ENCODE measurements at regions not wholly inside any gene's neighbourhood (a gene's known extent, or its start where the extent isn't known, plus 50 kb on each side); places are given as distances from the start of the nearest gene placed in this dataset.
A peak's percentile ranks its signal among the peaks of the same experiment; 100 is the strongest.

DNA sequence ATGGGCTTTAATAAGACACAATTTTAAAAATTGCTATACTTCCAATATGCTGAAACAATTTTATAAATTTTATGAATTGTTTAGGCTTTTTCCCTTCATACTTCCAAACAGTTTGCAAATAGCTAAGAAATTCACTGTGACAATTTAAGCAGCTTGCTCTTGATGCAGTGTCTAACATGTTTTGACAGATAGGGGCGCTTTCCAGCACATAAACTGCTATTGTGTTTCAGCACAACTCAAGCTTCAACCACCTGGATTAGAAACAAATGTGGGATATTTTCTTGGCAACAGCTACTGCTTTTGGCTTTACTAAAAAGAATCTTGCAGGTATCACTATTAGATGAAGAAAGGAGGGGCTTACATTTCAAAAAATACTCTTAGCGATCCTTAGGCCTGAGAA is 565.8 kb upstream of the DPPA4 start:
- no peak for DNase-seq (ENCODE audit: low spot score)

DNA sequence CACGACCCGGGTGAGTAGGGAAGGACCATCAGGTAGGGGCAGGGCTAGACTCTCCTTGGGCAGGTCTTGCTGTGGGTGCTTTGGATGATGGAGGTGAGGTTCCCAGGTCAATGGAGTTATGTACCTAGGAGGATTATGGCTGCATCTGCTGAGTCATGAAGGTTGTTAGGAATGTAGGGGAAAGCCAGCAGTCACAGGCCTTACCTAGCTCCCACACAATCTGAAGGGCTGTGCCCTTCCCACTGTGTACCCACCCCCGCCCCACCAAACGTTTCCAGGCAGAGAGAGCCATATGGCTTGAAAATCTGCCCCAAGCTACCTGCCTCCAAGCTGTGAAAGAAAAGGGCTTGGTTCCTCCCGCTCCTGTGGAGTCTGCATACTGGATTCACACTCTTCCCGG is 573.4 kb upstream of the DPPA4 start:
- DNase-seq (ENCODE audit: low spot score) = no peak

DNA sequence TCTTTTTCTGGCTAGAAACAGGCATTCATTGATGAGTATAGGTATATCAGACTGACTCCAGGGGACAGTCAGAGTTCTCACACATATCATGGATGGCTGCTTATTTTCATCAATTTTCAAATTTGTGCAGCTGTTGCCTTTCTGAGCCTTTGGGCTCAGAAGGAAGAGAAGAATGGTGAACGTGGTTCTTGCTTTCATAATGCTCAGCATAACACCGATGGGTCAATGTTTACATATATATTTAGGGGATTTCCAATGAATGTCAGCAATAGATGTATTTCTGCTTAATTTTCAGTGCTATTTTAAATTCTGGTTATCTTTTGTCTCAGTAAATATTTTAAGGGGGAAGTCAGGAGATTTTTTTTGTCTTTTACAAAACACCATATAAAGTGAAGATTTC is 581.4 kb upstream of the DPPA4 start:
- DNase-seq (ENCODE audit: low spot score) = no peak

DNA sequence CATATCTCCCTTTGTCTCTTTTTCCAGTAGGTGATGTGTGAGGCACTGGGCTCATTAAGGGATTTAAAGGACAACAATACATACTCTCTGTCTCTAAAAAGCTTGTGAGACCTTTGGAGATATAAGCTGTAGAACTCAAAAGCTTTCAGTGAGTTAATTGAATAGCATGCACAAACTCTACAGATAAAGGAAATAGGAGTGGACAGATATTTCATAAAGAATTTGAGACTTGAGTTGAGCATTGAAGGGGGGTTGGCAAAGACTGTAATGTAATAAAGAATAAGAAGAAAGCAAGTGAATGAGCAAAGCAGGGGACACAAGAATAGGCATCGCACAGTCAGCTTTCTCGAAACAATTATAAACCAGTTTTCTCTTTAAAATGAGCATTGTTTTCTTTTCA is 583.4 kb upstream of the DPPA4 start:
- no peak for DNase-seq (ENCODE audit: low spot score)

DNA sequence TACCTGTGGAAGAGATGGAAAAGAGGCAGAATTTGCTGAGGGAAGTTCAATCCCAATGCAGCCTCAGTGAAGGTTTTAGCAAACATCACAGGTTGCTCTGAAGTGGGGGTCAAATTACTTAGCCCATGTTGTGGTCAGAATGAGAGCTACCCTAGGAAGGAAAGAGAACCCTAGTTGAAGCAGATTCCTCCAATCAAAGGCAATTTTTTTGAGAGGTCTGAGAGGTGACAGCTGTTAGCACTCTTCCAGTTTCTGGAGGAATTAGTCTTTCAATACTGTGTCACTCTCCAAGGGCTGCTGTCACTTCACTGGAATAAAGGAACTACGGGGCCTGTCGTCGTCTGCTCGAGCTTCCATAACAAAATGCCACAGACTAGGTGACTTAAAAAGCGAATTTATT is 584.2 kb upstream of the DPPA4 start:
- no peak for DNase-seq (ENCODE audit: low spot score)

DNA sequence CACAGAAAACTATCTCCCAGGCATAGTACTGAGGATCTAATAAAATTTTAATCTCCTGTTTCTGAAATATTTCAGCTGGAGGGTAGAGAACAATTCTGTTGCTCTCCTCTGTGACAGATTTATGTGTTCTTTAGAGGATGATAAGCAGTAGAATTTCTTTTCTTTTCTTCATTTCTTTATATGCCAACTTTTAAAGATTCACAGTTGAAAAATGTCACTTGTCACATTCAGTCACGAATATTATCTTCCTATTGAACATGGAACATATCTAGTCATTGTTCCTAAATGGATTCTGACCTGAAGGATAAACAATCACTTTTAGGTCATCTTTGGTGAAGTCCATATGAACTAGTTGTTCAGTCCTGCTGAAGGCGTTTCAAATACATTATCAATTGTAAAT is 585.5 kb upstream of the DPPA4 start:
- DNase-seq (ENCODE audit: low spot score) = no peak

DNA sequence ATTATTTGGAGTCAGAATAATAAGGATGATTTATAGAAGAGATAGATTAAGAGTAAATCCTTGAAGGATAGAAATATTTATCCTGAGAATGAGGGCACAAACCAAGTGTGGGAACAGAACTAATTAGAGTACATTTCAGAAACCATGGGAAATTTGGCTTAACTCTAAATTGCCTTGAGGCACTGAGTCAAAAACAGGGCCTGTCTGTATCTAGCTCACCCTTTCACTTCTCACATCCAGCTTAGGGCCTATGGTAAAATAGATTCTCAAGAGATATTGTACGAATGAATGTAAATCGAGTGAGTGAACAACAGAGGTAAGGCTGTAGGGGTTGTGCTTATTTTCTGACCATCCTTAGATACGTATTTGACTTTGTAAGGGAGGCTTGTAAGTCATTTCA is 586.1 kb upstream of the DPPA4 start:
- DNase-seq (ENCODE audit: low spot score) = peak; percentile 19

DNA sequence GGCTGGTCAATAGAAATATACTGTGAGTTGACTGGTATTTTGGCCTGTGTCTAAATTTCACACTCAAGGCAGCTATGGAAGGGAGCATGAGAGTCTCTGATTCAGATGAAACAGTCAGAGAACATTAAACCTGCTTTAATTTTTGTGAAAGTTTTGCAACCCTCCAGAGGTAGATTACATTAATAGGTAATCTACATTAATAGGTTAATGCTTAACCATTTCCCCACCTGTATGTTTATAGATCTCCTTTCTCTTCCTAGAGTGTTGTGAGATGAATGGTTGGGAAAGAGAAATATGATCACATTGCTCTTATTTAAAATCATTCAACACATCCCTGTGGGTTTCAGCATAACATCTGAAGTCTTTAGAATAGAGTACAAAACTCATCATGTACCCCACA is 586.9 kb upstream of the DPPA4 start:
- no peak for DNase-seq (ENCODE audit: low spot score)

DNA sequence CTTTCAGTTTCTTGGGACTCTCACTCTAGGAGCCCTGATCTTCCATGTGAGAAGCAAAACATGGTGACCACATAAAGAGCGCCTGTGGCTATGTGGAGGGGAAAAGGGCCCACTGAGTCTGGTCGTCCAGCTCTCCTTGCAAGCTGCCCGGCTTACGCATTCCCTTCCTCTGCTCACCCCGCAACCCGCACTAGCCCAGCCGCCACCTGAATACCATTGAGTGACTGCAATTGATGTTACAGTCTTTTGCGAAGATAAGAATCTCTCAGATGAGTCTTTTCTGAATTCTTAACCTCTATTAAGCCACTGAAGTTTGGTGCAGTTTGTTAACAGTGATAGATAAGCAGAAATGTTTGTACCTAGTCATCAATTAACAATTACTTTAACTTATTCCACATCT is 589.0 kb upstream of the DPPA4 start:
- DNase-seq (ENCODE audit: low spot score) = no peak

DNA sequence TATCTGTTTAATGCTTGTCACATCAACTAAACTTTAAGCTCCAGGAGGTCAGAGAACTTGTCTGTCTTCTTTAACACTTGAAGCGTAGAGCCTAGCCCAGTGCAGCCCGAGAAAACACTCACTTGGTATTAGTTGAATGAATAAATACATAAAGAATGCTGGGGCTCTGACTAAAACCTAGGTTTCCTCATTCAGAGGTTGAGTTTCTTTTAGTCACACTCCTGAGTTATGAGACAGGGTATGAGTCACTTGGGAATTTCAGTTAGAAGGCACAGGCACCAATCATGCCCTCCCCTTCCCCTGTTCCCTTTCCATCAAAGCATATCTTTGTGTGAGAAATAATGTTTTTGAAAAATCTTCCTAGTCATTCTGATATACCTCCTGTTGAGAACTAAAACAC is 589.8 kb upstream of the DPPA4 start:
- DNase-seq (ENCODE audit: low spot score) = peak; percentile 96

DNA sequence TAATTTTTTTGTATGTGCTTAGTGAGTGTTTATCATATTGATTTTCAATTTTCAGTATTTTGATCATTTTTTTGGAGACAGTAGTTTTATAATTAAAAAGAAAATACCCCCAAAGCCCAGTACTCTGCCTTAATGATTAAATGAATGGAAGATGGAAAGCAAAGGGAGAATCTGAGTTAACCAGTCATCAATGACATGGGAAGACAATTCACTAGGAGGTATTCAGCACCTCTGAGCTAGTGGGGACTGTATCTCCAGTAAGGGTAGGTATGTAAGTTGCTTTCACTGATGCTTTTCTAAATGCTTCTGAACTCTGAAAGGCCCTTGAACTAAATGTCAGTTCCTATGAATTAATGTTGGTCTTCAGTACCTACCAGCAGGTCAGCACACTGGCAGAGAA is 590.4 kb upstream of the DPPA4 start:
- no peak for DNase-seq (ENCODE audit: low spot score)

DNA sequence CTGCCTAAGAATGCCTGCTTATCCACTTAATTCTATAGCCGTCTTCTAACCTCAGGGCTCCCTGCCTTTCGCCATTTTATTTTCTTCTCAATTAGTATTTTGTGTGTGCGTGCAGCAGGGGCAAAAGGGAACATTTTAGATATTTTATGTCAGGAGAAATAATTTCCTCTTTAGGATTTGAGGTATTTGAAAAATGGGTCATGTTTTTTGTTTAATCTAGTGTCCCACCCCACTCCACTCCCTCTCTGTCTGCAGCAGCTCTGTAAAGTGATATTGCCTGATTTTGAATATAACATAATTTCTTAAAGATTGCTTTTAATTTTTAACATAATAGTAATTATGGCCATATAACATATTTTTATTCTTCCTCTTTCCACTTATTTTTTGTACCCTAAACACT is 593.2 kb upstream of the DPPA4 start:
- DNase-seq (ENCODE audit: low spot score) = no peak

DNA sequence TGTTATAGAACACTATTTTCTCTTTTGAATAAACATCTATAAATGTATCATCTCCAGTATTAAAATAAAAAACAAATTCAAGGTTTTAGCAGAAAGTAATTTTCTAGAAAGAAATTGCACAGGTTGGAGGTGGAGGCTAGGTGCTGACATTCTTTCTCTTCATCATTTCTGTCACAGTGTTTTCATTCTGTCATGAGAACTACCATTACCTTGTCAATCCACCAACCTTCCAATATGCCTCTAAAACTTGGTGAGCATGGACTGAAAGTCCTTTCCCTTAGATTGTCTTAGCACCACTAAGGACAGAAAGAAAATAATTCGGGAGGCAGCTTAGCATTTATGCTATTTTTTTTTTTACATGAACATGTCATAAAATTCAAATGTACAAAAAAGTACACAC is 596.2 kb upstream of the DPPA4 start:
- DNase-seq (ENCODE audit: low spot score) = no peak

DNA sequence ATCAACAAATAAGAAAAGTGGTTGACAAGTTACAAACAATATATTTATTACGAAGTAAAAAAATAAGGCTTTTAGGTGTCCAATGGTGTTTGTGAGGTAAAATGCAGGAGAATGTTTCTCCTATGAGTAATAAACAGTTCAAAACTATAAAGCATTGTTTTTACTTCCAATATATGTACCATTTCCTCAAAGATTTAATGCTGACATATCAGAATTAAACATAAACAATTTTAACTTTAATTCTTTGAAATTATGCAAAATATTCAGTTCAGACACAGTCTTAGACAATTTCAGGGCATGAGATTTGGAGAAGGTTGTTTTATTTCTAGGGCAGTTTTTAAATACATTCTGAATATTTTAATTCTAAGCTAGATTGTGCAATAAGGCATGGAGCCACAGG is 602.5 kb upstream of the DPPA4 start:
- no peak for DNase-seq (ENCODE audit: low spot score)

DNA sequence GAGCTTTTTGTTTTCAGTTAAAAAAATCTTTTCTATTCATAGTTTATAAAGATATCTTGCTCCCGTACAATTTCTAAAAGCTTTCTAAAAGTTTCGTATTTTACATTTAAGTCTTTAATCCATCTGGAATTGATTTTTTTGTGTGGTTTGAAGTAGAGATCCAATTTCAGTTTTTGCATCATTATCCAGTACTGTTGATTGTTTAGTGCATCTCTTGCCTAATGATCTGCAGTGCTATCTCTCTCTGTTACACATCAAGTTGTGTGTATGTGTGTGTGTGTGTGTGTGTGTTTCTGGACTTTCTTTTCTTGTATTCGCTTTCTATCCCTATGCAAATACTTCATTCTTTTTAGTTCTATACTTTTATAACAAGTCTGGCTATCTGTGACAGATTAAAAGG is 605.8 kb upstream of the DPPA4 start:
- no peak for DNase-seq (ENCODE audit: low spot score)

DNA sequence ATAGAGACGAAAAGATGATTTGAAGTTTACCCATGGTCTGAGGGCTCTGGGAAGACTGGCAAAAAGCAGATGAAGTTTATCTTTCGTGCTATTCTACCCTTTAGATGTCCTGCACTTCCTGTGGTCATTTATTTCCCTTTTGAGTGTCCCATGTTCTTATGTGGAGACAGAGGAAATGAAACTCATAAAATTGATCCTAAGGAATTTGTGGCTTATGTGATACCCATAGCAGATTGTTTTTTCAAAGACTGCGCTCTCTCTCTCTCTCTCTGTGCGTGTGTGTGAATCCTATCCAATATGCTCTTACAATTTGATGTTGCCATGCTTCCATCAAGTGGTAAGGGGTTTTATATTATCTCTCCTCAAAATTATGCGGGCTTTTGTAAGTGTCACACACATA is 607.5 kb upstream of the DPPA4 start:
- DNase-seq (ENCODE audit: low spot score) = no peak

DNA sequence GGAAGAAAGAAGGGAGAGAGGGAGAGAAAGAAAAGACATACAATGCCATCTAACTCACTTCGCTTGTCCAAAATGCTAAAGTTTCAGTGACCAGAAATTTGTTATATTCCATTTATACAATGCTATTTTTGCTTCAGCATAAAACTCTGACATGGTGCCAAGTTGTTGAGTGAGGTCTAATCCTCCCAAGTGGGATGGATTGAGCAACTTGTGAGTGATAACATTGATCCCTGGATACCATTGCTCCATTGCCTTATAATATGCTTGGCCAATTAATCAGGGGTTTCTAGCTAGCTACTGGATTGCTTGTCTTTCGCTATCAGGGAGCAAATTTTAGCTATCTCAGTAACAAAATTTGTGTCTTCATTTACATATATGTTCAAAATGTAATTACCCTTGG is 615.6 kb upstream of the DPPA4 start:
- DNase-seq (ENCODE audit: low spot score) = no peak

DNA sequence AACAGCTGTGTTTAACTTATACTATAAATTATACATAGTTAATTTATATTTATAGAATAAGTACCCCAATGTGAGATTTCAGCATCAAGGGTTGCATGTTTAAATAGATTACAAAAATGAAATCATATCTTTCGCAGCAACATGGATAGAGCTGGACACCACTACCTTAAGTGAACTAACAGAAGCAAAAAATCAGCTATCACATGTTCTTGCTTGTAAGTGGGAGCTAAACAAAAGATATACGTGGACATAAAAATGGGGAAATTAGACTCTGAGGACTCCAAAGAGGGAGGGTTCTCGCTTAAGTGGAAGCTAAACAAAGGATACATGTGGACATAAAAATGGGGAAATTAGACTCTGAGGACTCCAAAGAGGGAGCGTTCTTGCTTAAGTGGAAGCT is 626.5 kb upstream of the DPPA4 start:
- DNase-seq (ENCODE audit: low spot score) = no peak

DNA sequence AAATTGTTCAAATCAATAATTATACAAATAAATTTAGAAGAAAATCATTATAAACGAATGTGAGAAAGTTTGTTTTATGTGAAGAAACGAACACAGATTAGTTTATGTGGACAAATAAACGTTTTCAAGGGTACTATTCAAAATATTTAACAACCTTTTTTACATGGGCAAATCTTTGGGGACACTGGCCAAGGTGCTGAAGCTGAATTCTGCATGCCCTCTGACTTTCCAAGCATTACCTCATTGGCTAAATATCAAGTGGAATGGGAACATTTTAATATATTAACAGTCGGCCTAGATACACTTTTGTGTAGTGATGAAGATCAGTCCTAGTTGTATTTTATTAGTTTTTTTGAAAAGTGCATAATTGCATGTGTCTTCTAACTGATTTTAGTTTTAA is 636.4 kb upstream of the DPPA4 start:
- DNase-seq (ENCODE audit: low spot score) = no peak

DNA sequence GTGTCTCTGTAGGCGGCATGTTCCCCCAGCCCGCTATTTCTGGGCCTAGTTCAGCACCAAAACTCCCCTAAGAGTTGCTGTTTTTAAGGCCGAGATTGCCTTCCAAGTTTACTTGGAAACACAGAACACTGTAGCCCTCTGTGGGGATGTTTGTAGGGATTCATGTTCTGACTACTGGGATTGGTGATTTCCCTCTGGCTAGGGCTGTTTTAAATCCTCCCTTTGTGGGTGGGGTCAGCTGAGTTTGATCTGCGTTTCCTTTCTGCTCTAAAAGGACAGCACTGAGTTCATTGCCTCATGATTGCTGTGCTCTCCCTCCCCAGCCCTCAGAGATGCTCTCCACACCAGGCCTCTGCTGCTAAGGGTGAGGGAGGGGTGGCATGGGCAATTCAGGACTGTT is 640.6 kb upstream of the DPPA4 start:
- DNase-seq (ENCODE audit: low spot score) = no peak

DNA sequence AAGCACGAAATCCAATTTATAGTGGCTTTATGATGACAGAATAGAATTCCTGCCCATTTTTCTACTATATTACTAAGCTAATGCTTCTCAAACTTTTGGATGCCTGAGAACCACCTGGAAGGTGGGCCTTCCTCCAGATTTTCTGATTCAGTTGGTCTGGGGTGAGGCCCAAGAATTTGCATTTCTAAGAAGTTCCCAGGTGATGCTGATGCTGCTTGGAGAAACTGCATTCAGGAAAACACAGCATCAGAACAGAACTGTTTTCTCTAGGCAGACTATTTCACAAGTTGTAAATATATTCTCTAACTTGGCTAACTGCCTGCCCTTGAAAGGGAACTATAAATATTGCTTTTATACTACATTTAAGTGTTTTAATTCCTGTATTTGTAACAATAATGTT is 644.9 kb upstream of the DPPA4 start:
- DNase-seq (ENCODE audit: low spot score) = no peak

DNA sequence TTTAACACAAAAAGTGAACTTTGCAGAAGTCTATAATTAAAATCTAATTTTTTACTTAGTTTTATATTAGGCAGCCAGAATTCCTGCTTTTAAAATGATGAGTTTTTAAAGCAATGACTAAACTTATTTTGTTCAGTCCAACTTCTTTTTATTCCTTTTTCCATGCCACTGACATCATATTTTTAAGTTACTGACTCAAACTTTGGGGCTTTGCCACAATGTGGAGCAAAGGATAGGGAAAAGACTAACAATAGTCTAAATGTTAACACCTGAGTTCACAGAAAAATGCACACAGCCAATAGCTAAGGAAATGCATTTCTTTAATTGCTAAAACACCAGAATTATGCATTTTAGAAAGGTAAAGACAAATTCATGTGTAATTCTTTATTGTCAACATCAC is 647.6 kb upstream of the DPPA4 start:
- no peak for DNase-seq (ENCODE audit: low spot score)

DNA sequence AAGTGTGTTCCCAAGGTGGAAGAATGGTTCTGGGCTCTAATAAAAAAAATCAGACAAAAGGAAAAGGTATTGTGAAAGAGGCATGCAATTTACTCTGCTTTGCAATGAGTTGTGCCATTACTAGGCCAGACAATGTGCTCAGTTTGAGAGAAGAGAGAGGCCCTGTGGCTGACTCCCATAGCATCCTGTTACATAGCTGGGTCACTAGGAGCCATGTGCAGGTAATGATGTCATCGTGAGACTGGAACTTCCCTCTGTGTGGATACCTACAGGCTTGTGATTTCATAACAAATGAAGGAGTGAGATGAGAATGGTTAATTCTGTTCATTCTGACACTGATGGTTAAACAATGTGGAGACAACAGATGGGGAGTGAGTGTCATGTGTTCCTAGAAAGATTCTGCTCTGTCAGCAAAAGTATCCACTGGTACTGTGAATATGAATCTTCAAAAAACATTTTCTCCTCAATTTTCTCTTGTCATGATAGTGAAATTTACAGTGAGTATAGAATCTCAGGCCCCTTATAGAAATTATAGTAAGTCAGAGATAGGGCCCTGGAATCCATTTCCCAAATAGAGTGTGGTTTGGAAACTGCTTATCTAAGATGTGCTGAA is 648.7 kb upstream of the DPPA4 start:
- no peak for DNase-seq (ENCODE audit: low spot score)

DNA sequence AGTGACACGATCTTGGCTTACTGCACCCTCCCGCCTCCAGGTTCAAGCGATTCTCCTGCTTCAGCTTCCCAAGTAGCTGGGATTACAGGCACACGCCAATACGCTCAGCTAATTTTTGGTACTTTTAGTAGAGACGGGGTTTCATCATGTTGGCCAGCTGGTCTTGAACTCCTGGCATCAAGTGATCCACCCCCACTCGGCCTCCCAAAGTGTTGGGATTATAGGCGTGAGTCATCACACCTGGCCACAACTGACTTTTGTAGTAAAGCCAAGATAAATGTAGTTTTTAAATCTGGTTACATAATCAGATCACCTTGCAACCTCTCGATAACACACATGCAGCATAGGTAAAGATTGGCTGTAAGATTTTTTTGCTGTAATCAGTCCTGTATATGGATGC is 657.5 kb upstream of the DPPA4 start:
- no peak for DNase-seq (ENCODE audit: low spot score)

DNA sequence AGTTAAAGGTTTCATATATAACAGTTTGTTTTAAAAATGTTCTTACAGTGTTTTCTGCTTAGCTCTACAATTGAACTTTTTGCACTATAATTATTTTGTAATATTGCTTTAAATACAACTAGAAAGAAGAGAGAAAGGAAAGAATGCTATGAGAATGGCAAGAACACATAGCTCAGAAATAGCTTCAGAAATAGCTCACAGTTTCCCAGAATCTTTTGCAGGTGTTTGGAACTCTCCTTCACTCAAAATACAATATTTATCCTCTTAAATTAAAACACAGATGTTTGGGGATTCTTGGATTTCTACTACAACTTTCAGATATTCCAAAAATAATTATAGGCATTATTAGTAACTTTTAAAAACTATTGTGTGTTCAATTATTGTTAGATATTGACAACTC is 658.0 kb upstream of the DPPA4 start:
- DNase-seq (ENCODE audit: low spot score) = no peak
